ENCODE measurements at regions not wholly inside any gene's neighbourhood (a gene's known extent, or its start where the extent isn't known, plus 50 kb on each side); places are given as distances from the start of the nearest gene placed in this dataset.

DNA sequence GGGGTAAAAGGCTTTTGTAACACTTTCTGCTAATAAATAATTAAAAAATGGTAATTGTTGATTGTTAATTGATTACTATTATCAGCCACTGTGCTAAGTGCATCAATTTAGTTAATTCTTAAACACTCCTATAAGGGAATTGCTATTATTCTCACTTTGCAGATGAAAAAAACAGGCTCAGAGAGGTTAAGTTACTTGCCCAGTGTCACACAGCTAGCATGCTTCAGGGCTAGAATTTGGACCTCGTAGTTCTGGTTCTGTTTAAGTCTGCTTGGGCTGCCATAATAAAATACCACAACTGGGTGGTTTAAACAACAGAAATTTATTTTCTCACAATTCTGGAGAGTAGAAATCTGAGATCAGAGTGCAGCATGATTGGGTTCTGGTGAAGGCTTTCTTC lies 164.8 kb upstream of the TBX18 start:
- no peaks in the 10 kb centered on the region for H4K20me1 ChIP-seq (ENCODE audit: insufficient read depth, low read length)
- H3K9me3 ChIP-seq (replicated peaks; ENCODE audit: insufficient read depth, low read length) = no peaks in the 10 kb centered on the region
- DNase-seq = no peak
- no peak overlapping the region for H3K4me3 ChIP-seq (ENCODE audit: low read length)
- no peaks in the 10 kb centered on the region for H3K36me3 ChIP-seq (replicated peaks; ENCODE audit: insufficient read depth, low read length)
- H3K9me2 ChIP-seq (replicated peaks; ENCODE audit: insufficient read depth, low read length) = no peaks in the 10 kb centered on the region
- TF ChIP-seq CTCF (IDR thresholded peaks at IDR 0.05; ENCODE audit: low read length) (no peak), EZH2 (optimal IDR thresholded peaks at IDR 0.05; ENCODE audit: low read depth, low read length) (no peak), EZH2phosphoT487 (IDR thresholded peaks at IDR 0.05; ENCODE audit: low read length) (no peak)
- no peak overlapping the region for H3K9ac ChIP-seq (ENCODE audit: low read length)
- no peak overlapping the region for H3K27ac ChIP-seq (ENCODE audit: low read length)
- H3K27me3 ChIP-seq (replicated peaks; ENCODE audit: insufficient read depth, low read length) = no peaks in the 10 kb centered on the region
- no peaks in the 10 kb centered on the region for H3K4me1 ChIP-seq (ENCODE audit: low read length)
- H3F3A ChIP-seq (ENCODE audit: insufficient read depth, low read length) = no peaks in the 10 kb centered on the region
- no peaks in the 10 kb centered on the region for H3K79me2 ChIP-seq (ENCODE audit: low read length)
- H2AFZ ChIP-seq (ENCODE audit: low read length) = no peak overlapping the region
- H3K4me2 ChIP-seq (ENCODE audit: low read depth, low read length) = no peak overlapping the region

DNA sequence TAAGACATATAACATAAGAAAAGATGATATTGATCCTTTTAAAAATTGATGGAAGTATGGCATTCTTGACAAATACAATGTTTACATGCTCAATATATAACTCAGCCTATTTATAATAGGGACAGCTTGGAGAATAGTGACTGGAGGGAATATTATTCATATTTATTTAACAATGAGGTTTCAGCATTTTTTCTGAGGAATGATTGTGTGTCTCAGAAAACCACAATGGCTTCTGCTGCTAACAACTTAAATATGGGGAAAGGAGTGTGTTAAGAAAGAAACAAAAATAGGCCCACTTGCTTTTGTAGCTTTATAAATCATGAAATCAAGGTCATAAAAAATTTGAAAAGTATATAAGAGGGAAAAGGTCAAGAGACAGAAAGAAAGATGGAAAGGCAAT lies 163.2 kb upstream of the TBX18 start:
- Histone ChIP-seq H3K4me2 (ENCODE audit: low read depth, low read length) (no peak overlapping the region), H4K20me1 (ENCODE audit: insufficient read depth, low read length) (no peaks in the 10 kb centered on the region), H2AFZ (ENCODE audit: low read length) (no peak overlapping the region), H3K9ac (ENCODE audit: low read length) (no peak overlapping the region), H3K36me3 (replicated peaks; ENCODE audit: insufficient read depth, low read length) (no peaks in the 10 kb centered on the region), H3K4me1 (ENCODE audit: low read length) (no peaks in the 10 kb centered on the region), H3K79me2 (ENCODE audit: low read length) (no peaks in the 10 kb centered on the region), H3K27me3 (replicated peaks; ENCODE audit: insufficient read depth, low read length) (no peaks in the 10 kb centered on the region), H3K9me3 (replicated peaks; ENCODE audit: insufficient read depth, low read length) (no peaks in the 10 kb centered on the region), H3F3A (ENCODE audit: insufficient read depth, low read length) (no peaks in the 10 kb centered on the region), H3K4me3 (ENCODE audit: low read length) (no peak overlapping the region), H3K27ac (ENCODE audit: low read length) (no peak overlapping the region), H3K9me2 (replicated peaks; ENCODE audit: insufficient read depth, low read length) (no peaks in the 10 kb centered on the region)
- DNase-seq = no peak
- no peak for TF ChIP-seq EZH2phosphoT487 (IDR thresholded peaks at IDR 0.05; ENCODE audit: low read length)
- TF ChIP-seq CTCF (IDR thresholded peaks at IDR 0.05; ENCODE audit: low read length) = no peak
- TF ChIP-seq EZH2 (optimal IDR thresholded peaks at IDR 0.05; ENCODE audit: low read depth, low read length) = no peak

DNA sequence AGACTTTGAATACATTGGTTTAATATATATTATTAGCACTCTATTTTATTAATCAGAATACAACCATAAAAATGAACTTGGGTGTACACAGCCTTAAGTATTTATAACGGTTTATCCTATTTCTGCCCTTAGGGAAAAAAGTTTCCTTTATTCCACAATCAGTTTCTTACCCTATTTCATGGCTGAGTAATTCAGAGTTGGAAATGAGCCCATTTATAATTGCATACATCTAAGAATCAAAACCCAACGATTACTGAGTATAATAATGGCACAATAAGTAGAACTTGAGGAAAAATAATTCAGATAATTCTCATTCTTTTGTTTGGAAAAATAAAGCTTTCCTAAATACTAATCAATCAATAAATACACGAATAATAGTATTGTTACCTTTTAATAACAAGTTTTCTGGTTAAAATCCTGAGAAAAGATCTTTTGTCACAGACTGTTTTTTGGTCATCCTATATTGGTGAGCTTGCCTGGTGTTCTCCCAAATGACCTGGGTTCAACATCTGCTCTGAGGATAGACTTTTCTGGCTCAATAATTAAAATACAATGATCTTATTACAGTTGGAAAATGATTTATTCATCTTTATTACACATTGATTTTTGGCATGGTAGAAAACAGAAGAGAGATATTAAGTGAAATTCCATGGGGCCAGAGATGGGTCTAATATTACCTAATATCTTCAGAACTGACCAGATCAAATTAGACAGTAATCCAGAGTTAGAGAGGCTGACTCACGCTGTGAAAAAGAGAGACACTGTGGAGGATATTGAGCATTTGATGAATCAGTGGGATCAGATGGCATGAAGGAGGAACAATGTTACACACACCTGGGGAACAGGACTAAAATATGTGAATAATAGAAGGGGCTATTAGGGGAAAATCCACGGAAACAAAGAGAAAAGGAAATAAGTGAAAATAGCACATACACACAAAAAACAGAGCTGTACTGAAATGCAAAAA lies 162.1 kb upstream of the TBX18 start:
- H3F3A ChIP-seq (ENCODE audit: insufficient read depth, low read length) = no peaks in the 10 kb centered on the region
- H2AFZ ChIP-seq (ENCODE audit: low read length) = no peak overlapping the region
- H3K9me3 ChIP-seq (replicated peaks; ENCODE audit: insufficient read depth, low read length) = no peaks in the 10 kb centered on the region
- no peaks in the 10 kb centered on the region for H3K79me2 ChIP-seq (ENCODE audit: low read length)
- H3K9me2 ChIP-seq (replicated peaks; ENCODE audit: insufficient read depth, low read length) = no peaks in the 10 kb centered on the region
- H3K4me1 ChIP-seq (ENCODE audit: low read length) = no peaks in the 10 kb centered on the region
- H3K36me3 ChIP-seq (replicated peaks; ENCODE audit: insufficient read depth, low read length) = no peaks in the 10 kb centered on the region
- DNase-seq = no peak
- H3K4me2 ChIP-seq (ENCODE audit: low read depth, low read length) = no peak overlapping the region
- no peaks in the 10 kb centered on the region for H4K20me1 ChIP-seq (ENCODE audit: insufficient read depth, low read length)
- TF ChIP-seq CTCF (IDR thresholded peaks at IDR 0.05; ENCODE audit: low read length) (no peak), EZH2 (optimal IDR thresholded peaks at IDR 0.05; ENCODE audit: low read depth, low read length) (no peak), EZH2phosphoT487 (IDR thresholded peaks at IDR 0.05; ENCODE audit: low read length) (no peak)
- H3K4me3 ChIP-seq (ENCODE audit: low read length) = no peak overlapping the region
- no peak overlapping the region for H3K27ac ChIP-seq (ENCODE audit: low read length)
- no peak overlapping the region for H3K9ac ChIP-seq (ENCODE audit: low read length)
- no peaks in the 10 kb centered on the region for H3K27me3 ChIP-seq (replicated peaks; ENCODE audit: insufficient read depth, low read length)
